Gastrocnemius medialis (tissue), 4 donors: ENCODE measurements at regions not wholly inside any gene's neighbourhood (a gene's known extent, or its start where the extent isn't known, plus 50 kb on each side); places are given as distances from the start of the nearest gene placed in this dataset.

Experiments
- CTCF ChIP-seq, 5 experiments: fragments of 450-650 bp in 3 of 5; fragments of 200-600 bp in 2 of 5; sonication (generic) in 2 of 5; IDR thresholded peaks in 4 of 5; conservative IDR thresholded peaks in 1 of 5; 1 replicate in 4 of 5; 2 replicates in 1 of 5; pipeline ENCODE4 v1.5.1; 2016 to 2019; ENCODE audit warnings: antibody characterized with exemption in 5 of 5, mild to moderate bottlenecking in 3 of 5, moderate library complexity in 3 of 5
- POLR2A ChIP-seq, 2 donors: fragments of 450-650 bp; IDR thresholded peaks; one replicate each; pipeline ENCODE4 v1.6.1; 2017; ENCODE audit warnings: antibody characterized with exemption in 2 of 2, mild to moderate bottlenecking in 2 of 2, moderate library complexity in 2 of 2

- TF ChIP-seq POLR2A (IDR thresholded peaks at IDR 0.05) (no peak), CTCF (IDR thresholded peaks at IDR 0.05 in 4 of 5, conservative IDR thresholded peaks at IDR 0.05 in 1 of 5) (no peak)
These were observed 264.6 kb downstream of the ZIC4 start for GRCh38 chr3:147141516-147142288.
